GM19023 (cell line): ENCODE measurements at regions not wholly inside any gene's neighbourhood (a gene's known extent, or its start where the extent isn't known, plus 50 kb on each side); places are given as distances from the start of the nearest gene placed in this dataset.
"Not testable (repeated sequence)": the region's sequence is repeated elsewhere in the genome, so short reads cannot be mapped to it uniquely, and the experiment has no call there.

Experiments
- ATAC-seq: cut with Tn5 transposase; IDR thresholded peaks from one replicate; pipeline ENCODE4 v1.9.1; 2021; ENCODE audit warnings: mild to moderate bottlenecking, moderate library complexity; ENCODE audit not compliant: unreplicated experiment

DNA sequence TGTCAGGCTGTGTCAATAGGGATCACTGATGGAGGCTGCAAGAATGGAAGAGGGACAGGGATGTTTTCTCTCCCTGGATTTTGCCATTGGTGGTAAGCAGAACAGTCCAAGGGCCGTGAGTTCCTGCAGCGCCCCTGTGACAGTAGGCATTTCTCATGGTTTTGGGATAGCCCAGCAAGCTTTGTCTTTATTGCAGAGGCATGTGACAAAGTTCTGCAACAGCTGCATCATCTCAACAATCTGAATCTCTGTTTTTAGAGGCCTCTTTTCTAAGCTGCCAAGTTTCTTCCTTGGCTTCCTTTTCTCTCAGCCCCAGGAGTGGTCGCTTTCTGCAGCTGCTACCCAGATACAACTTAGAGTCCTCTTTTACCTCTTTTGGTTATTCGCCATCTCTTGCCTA is 95.7 kb upstream of the TSHZ3 start:
- no peak for ATAC-seq

DNA sequence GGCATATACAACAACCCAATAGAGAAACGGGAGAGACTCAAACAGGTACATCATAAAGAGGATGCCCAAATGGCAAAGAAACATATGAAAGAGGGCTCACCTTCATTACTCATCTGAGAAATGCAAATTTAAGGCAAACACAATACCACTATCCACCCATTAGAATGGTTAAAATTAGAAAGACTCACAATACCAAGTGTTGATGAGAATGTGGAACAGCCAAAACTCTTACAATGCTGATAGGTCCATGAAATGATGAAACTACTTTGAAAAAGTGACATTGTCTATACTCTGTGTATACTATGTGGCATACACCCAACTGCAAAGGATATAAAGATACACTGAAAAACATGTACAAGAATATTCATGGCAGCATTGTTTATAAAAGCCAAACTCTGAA is 96.2 kb upstream of the TSHZ3 start:
- no peak for ATAC-seq

DNA sequence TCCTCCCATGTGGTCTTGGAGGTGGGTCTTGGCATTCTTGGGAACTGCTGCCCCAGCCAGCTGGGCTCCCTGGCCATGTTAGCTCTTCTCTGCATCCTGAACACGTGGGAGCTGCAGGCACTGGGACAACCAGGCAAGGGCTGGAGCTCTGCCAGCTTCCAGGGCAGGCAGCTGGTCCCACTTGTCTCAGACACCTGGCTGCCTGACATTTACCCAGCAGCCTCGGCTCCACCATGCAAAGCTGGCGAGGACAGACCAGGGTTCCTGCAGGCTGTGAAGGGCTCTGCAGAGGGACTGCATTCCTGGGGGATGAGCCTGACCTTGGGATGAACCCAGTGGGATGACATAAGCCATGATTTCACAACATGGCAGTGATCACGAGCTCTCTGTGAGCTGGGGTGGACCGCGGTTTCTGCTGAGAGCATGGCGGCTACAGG is 99.0 kb upstream of the TSHZ3 start:
- ATAC-seq, result no peak

GRCh38 chr19:31449379-31449778 is 100.1 kb upstream of the TSHZ3 start:
- ATAC-seq, result no peak

DNA sequence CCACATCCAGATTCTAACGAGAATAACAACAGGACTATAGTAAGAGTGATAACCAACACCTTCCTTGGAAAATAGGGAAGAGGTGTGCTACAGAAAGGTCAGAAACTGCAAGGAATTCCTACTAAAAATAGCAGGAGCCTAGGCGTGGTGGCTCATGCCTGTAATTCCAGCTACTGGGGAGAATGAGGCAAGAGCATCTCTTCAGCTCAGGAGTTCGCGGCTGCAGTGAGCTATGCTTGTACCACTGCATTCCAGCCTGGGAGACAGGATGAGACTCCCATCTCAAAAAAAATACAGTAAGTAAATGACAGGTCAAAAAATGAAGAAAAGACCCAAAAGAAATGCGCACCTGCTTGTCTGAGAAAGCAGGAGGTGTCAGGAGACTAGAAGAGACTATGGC is 101.5 kb upstream of the TSHZ3 start:
- ATAC-seq, result no peak

DNA sequence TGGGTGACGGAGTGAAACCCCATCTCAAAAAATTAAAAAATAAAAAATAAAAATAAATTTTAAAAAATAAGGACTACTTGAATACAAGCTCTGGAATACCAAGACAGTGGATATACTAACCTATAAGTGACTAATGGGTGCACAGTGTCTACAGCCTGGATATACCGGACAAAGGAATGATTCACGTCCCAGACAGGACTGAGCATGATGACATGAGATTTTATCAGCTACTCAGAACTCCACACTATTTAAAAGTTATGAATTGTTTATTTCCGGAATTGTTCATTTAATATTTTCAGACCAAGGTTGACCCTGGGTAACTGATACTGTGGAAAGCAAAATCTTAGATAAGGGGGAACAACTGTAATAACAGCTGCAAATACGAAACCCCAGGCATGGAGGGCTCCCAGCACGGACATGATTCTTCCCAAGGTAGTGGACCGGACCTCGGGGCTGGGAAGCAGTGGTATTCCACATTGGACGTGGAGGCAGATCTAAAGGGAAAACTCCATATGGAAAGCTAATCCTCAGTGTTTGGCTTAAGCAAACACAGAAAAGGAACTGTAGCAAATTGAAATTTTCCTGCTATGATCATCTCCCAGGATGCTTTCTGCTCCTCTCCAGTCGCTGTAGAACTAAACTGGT is 102.6 kb upstream of the TSHZ3 start:
- no peak for ATAC-seq

DNA sequence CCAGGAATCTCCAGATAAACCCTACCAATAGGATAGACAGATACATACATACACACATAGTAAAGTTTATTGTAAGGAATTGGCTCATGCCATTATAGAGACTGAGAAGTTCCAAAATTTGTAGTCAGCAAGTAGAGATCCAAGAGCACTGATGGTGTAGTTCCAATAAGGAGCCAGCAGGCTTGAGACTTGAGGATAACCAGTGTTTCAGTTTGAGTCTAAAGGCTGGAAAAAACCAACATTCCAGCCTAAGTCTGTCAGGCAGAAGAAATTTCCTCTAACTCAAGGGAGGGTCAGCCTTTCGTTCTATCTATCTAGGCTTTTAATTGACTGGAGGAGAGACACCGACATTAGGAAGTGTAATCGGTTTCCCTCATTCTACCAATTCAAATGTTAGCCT is 110.2 kb upstream of the TSHZ3 start:
- no peak for ATAC-seq

GRCh38 chr19:31461814-31462539 is 112.7 kb upstream of the TSHZ3 start:
- ATAC-seq, result no peak

GRCh38 chr19:31470229-31470939 is 121.1 kb upstream of the TSHZ3 start:
- ATAC-seq, result no peak

GRCh38 chr19:31470952-31471351 is 121.7 kb upstream of the TSHZ3 start:
- no peak for ATAC-seq

- no peak for ATAC-seq
These were observed 129.0 kb upstream of the TSHZ3 start for GRCh38 chr19:31478241-31478640.

GRCh38 chr19:31483226-31483857 is 134.1 kb upstream of the TSHZ3 start:
- no peak for ATAC-seq

GRCh38 chr19:31484858-31485410 is 135.7 kb upstream of the TSHZ3 start:
- ATAC-seq, result not testable (repeated sequence)

- no peak for ATAC-seq
These were observed 136.2 kb upstream of the TSHZ3 start for GRCh38 chr19:31485472-31485871.

GRCh38 chr19:31491242-31491641 is 142.0 kb upstream of the TSHZ3 start:
- no peak for ATAC-seq

- ATAC-seq, result no peak
These were observed 142.8 kb upstream of the TSHZ3 start for GRCh38 chr19:31492050-31492449.

DNA sequence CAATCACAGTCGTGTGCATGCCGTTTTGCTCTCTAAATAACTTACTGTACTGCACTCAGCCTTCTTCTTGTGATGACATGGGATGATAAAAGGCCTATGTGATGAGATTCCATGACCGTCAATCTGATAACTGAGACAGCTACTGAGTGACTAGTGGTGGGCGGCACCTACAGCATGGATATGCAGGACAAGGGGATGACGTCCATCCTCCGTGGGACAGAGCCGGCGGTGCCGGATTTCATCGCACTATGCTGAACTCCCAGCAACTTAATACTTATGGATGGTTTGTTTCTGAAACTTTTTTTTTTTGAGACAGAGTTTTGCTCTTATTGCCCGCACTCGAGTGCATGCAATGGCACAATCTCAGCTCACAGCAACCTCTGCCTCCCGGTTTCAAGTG is 146.8 kb upstream of the TSHZ3 start:
- no peak for ATAC-seq

DNA sequence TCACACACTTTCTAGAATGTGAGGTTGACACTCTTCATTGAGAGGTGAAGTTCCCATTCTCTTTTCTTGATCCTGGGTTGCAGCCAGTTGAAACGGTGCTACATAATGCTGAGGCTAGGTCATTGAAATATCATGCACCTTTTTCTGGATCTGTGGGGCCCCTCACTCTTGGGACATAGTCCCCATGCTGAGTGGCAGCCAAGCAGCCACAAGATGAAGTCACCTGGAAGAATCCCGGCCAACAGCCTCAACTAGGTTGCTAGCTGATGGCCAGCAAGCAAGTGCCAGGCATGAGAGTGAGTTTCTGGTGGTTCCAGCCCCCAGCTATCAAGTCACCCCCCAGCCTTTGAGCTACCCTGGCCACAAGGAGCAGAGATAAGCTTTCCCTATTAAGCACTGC is 148.5 kb upstream of the TSHZ3 start:
- no peak for ATAC-seq

GRCh38 chr19:31498781-31499180 is 149.5 kb upstream of the TSHZ3 start:
- no peak for ATAC-seq

DNA sequence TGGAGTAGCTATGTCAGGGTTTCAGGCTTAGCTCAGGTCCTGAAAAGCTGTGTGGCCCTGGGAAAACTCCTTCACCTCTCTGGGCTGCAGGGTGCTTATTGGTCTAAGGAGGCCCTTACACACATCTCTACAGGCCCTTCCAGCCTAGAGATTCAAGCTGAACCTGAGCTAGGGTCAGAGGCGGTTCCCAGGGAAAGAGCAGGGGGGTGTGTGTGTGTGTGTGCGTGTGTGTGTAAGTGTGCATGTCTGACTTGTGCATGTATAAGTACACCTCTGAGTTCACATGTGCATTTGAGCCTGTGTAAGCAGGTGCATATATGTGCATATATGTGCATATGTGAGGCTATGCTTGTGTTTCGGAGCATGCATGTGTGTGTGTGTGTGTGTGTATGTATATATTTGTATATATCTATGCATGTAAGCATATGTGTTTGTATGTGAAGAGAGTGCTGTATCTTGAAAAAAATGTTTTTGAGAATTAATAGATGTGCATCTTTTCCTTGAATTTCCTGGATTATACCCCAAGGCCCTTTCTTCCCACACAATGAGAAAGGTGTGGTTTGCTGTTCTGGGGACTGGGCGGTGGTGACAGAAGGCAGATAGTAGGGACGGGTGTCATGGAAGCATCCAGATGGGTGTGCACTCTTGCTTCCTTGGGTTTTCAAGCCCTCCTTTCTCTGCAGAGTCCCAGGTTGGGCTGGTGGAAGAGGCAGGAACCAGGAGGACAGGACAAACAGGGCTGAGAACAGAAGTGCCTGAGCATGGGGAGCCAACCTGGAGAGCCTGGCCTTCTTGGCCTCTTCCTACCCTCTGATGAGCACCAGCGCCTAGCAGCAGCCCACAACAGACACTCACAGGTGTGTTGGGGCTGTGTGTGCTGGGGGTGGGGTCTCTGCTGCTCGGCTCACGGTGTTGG is 150.3 kb upstream of the TSHZ3 start:
- ATAC-seq, result no peak
